Endothelial cell of umbilical vein (primary cell): ENCODE measurements at regions not wholly inside any gene's neighbourhood (a gene's known extent, or its start where the extent isn't known, plus 50 kb on each side); places are given as distances from the start of the nearest gene placed in this dataset.

Experiments
- EZH2 ChIP-seq: IDR thresholded peaks from 2 replicates; pipeline ENCODE4 v1.6.1; 2012; ENCODE audit warnings: borderline replicate concordance, low read depth, mild to moderate bottlenecking, moderate library complexity, low read length, inconsistent platforms; ENCODE audit not compliant: severe bottlenecking
- FOS ChIP-seq: IDR thresholded peaks from 2 replicates; pipeline ENCODE4 v1.6.1; 2011; ENCODE audit warnings: mild to moderate bottlenecking, low read length, moderate library complexity, borderline replicate concordance; ENCODE audit not compliant: insufficient read depth
- GATA2 ChIP-seq: IDR thresholded peaks from 2 replicates; pipeline ENCODE4 v1.7.0; 2011; ENCODE audit warnings: low read depth, mild to moderate bottlenecking, moderate library complexity, mixed read lengths, low read length; ENCODE audit not compliant: insufficient read length, insufficient read depth
- POLR2AphosphoS5 ChIP-seq: IDR thresholded peaks from 2 replicates; pipeline ENCODE4 v1.6.1; 2012; ENCODE audit warnings: low read depth, mild to moderate bottlenecking, control low read depth, low read length, moderate library complexity; ENCODE audit not compliant: insufficient read depth
- TF ChIP-seq, protein P1 (sequence below), 2 donors: IDR thresholded peaks; 1 replicate in 1 of 2; 2 replicates in 1 of 2; pipeline ENCODE4 v1.5.1; 2011; ENCODE audit warnings: low read length in 2 of 2, mild to moderate bottlenecking in 2 of 2, moderate library complexity in 2 of 2, control low read depth in 1 of 2, inconsistent platforms in 1 of 2, low read depth in 1 of 2; ENCODE audit not compliant: insufficient read depth in 1 of 2; ENCODE audit errors: extremely low read depth in 1 of 2

GRCh38 chr2:215723631-215724011, 287.8 kb upstream of the FN1 start:
- TF ChIP-seq, protein P1, sequence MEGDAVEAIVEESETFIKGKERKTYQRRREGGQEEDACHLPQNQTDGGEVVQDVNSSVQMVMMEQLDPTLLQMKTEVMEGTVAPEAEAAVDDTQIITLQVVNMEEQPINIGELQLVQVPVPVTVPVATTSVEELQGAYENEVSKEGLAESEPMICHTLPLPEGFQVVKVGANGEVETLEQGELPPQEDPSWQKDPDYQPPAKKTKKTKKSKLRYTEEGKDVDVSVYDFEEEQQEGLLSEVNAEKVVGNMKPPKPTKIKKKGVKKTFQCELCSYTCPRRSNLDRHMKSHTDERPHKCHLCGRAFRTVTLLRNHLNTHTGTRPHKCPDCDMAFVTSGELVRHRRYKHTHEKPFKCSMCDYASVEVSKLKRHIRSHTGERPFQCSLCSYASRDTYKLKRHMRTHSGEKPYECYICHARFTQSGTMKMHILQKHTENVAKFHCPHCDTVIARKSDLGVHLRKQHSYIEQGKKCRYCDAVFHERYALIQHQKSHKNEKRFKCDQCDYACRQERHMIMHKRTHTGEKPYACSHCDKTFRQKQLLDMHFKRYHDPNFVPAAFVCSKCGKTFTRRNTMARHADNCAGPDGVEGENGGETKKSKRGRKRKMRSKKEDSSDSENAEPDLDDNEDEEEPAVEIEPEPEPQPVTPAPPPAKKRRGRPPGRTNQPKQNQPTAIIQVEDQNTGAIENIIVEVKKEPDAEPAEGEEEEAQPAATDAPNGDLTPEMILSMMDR (IDR thresholded peaks at IDR 0.05; ENCODE audit: extremely low read depth in 1 of 2, insufficient read depth in 1 of 2, low read depth in 1 of 2, low read length in 2 of 2): no peak
- TF ChIP-seq POLR2AphosphoS5: no peak
- no peak for TF ChIP-seq GATA2
- TF ChIP-seq FOS: no peak
- no peak for TF ChIP-seq EZH2
